MCF 10A (cell line): ENCODE measurements at regions not wholly inside any gene's neighbourhood (a gene's known extent, or its start where the extent isn't known, plus 50 kb on each side); places are given as distances from the start of the nearest gene placed in this dataset.

Experiments
- BruUV-seq: library from RNA; stranded (reverse); fragments of 400-500 nt; replicated peaks from 2 replicates; lab custom pipeline; 2021; lab: Mats Ljungman, UMichigan
- CTCF ChIA-PET: fragments of 300-600 bp; sonication (Branson Sonifier 250); formaldehyde crosslinking; extraction: SDS; loops from one replicate; lab custom pipeline; 2021; ENCODE audit warnings: antibody characterized with exemption, inconsistent platforms; lab: Yijun Ruan, JAX
- POLR2A ChIA-PET: fragments of 300-600, 350-650 bp; sonication (Branson Sonifier 250); formaldehyde crosslinking; extraction: SDS; loops from one replicate; lab custom pipeline; 2020; ENCODE audit warnings: antibody characterized with exemption, inconsistent platforms; lab: Yijun Ruan, JAX
- DNase-seq: peaks from one replicate; pipeline ENCODE4 v3.0.0-alpha.2; 2018; ENCODE audit not compliant: unreplicated experiment
- H3K27ac Mint-ChIP-seq: one replicate; pipeline ENCODE4 v1.8.0; 2022; ENCODE audit warnings: mild to moderate bottlenecking, low read depth, mixed read lengths; ENCODE audit not compliant: unreplicated experiment
- H3K27me3 Mint-ChIP-seq: one replicate; pipeline ENCODE4 v1.8.0; 2022; ENCODE audit warnings: mixed read lengths; ENCODE audit not compliant: insufficient read depth, unreplicated experiment
- H3K36me3 Mint-ChIP-seq: one replicate; pipeline ENCODE4 v1.8.0; 2022; ENCODE audit warnings: mild to moderate bottlenecking, moderate library complexity, mixed read lengths; ENCODE audit not compliant: insufficient read depth, unreplicated experiment
- H3K4me1 Mint-ChIP-seq: one replicate; pipeline ENCODE4 v1.8.0; 2022; ENCODE audit warnings: mixed read lengths; ENCODE audit not compliant: insufficient read depth, unreplicated experiment
- H3K4me3 Mint-ChIP-seq: one replicate; pipeline ENCODE4 v1.8.0; 2022; ENCODE audit warnings: mild to moderate bottlenecking, moderate library complexity, mixed read lengths; ENCODE audit not compliant: unreplicated experiment
- H3K9me3 Mint-ChIP-seq: one replicate; pipeline ENCODE4 v1.8.0; 2022; ENCODE audit warnings: mixed read lengths; ENCODE audit not compliant: unreplicated experiment
- intact Hi-C: fragments of 100-400 bp; cut with micrococcal nuclease; formaldehyde crosslinking; loops from 2 replicates; pipeline ENCODE4 v1.14.1; 2022
- TF ChIP-seq, protein P1 (sequence below): fragments of 200-600 bp; IDR thresholded peaks from one replicate; pipeline ENCODE4 v1.8.0; 2022; ENCODE audit warnings: antibody characterized with exemption, mild to moderate bottlenecking; ENCODE audit not compliant: unreplicated experiment

- no peak overlapping the region for H3K27ac Mint-ChIP-seq
- BruUV-seq: no TSS peak
- no peaks in the 10 kb centered on the region for H3K9me3 Mint-ChIP-seq
- TF ChIP-seq, protein P1, sequence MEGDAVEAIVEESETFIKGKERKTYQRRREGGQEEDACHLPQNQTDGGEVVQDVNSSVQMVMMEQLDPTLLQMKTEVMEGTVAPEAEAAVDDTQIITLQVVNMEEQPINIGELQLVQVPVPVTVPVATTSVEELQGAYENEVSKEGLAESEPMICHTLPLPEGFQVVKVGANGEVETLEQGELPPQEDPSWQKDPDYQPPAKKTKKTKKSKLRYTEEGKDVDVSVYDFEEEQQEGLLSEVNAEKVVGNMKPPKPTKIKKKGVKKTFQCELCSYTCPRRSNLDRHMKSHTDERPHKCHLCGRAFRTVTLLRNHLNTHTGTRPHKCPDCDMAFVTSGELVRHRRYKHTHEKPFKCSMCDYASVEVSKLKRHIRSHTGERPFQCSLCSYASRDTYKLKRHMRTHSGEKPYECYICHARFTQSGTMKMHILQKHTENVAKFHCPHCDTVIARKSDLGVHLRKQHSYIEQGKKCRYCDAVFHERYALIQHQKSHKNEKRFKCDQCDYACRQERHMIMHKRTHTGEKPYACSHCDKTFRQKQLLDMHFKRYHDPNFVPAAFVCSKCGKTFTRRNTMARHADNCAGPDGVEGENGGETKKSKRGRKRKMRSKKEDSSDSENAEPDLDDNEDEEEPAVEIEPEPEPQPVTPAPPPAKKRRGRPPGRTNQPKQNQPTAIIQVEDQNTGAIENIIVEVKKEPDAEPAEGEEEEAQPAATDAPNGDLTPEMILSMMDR: no peak
- intact Hi-C loops: no loop called here
- ChIA-PET CTCF (interaction anchor here (0.5 to 1.5 kb wide), 3 partner anchors 8 to 491 kb away, joined by 3 read pairs; no protein-coding TSS in a partner anchor), POLR2A (no interaction called here)
- H3K4me3 Mint-ChIP-seq: no peak overlapping the region
- no peaks in the 10 kb centered on the region for H3K4me1 Mint-ChIP-seq
- DNase-seq: no peak
- peaks cover 54% of the 10 kb centered on the region for H3K27me3 Mint-ChIP-seq
- no peaks in the 10 kb centered on the region for H3K36me3 Mint-ChIP-seq
Measured at GRCh38 chrX:42392846-42393245, 385.1 kb downstream of the PPP1R2C start.

DNA sequence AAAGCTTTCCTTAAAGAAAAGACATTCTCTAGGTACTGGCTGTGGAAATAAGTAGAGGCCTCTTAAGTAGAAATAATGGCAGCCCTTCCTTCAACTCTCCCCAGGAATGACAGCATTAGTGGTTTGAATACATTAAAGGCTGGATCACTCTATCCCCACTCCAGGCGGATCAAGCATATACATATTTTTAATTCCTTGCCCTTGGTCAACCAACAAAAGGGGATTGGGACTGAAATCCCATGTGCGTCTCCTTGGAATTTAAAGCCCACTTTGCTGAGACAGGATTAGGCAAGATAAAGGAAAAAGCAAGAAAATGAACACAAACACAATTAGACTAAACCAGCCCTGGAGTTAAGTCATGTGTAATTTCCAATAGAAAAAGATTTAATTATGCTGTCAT is 391.3 kb downstream of the PPP1R2C start:
- intact Hi-C loops: no loop called here
- TF ChIP-seq, protein P1: no peak
- DNase-seq: no peak
- no TSS peak for BruUV-seq
- Mint-ChIP-seq H3K27ac (no peak overlapping the region), H3K9me3 (no peaks in the 10 kb centered on the region), H3K4me1 (no peaks in the 10 kb centered on the region), H3K4me3 (no peak overlapping the region), H3K36me3 (no peaks in the 10 kb centered on the region), H3K27me3 (peaks cover 82% of the 10 kb centered on the region)
- ChIA-PET POLR2A (interaction anchor here (1.0 kb wide), 1 partner anchor 12 kb away, joined by 3 read pairs; no protein-coding TSS in a partner anchor), CTCF (no interaction called here)

- no peak overlapping the region for H3K27ac Mint-ChIP-seq
- intact Hi-C loops: no loop called here
- peaks cover 81% of the 10 kb centered on the region for H3K27me3 Mint-ChIP-seq
- no peaks in the 10 kb centered on the region for H3K9me3 Mint-ChIP-seq
- DNase-seq: peak; percentile 55
- H3K36me3 Mint-ChIP-seq: no peaks in the 10 kb centered on the region
- ChIA-PET POLR2A (interaction anchor here (1.0 kb wide), 1 partner anchor 11 kb away, joined by 3 read pairs; no protein-coding TSS in a partner anchor), CTCF (interaction anchor here (0.5 to 1.1 kb wide), 4 partner anchors 8 to 520 kb away, joined by 3 to 4 read pairs (median 3); no protein-coding TSS in a partner anchor)
- no peaks in the 10 kb centered on the region for H3K4me1 Mint-ChIP-seq
- no TSS peak for BruUV-seq
- no peak overlapping the region for H3K4me3 Mint-ChIP-seq
- TF ChIP-seq, protein P1: no peak
Measured at GRCh38 chrX:42385730-42386129, 392.2 kb downstream of the PPP1R2C start.

GRCh38 chrX:42384956-42385355 is 393.0 kb downstream of the PPP1R2C start:
- intact Hi-C loops: no loop called here
- ChIA-PET CTCF (interaction anchor here (0.9 to 1.1 kb wide), 2 partner anchors 9 to 14 kb away, joined by 3 to 4 read pairs; no protein-coding TSS in a partner anchor), POLR2A (interaction anchor here (1.2 kb wide), 1 partner anchor 9 kb away, joined by 3 read pairs; no protein-coding TSS in a partner anchor)
- TF ChIP-seq, protein P1: no peak
- peak; percentile 69 for DNase-seq
- BruUV-seq: no TSS peak
- Mint-ChIP-seq H3K4me1 (no peaks in the 10 kb centered on the region), H3K36me3 (no peaks in the 10 kb centered on the region), H3K9me3 (no peaks in the 10 kb centered on the region), H3K4me3 (no peak overlapping the region), H3K27me3 (peaks cover 81% of the 10 kb centered on the region), H3K27ac (no peak overlapping the region)
